Muscle layer of duodenum (tissue), 2 donors: ENCODE measurements at regions not wholly inside any gene's neighbourhood (a gene's known extent, or its start where the extent isn't known, plus 50 kb on each side); places are given as distances from the start of the nearest gene placed in this dataset.
A peak's percentile ranks its signal among the peaks of the same experiment; 100 is the strongest.

ENCODE experiments used
- H3K27ac ChIP-seq: one replicate; pipeline ENCODE4 v1.7.0; 2013; ENCODE audit warnings: mild to moderate bottlenecking, low read length
- H3K27me3 ChIP-seq: one replicate; pipeline ENCODE4 v1.7.0; 2013; ENCODE audit warnings: low read depth, mild to moderate bottlenecking, control low read depth, low read length
- H3K36me3 ChIP-seq, 2 donors: one replicate each; pipeline ENCODE4 v1.7.0; 2013; ENCODE audit warnings: low read length in 2 of 2, control low read depth in 1 of 2, mild to moderate bottlenecking in 1 of 2; ENCODE audit not compliant: insufficient read depth in 2 of 2, control insufficient read depth in 1 of 2
- H3K4me1 ChIP-seq, 2 donors: one replicate each; pipeline ENCODE4 v1.7.0; 2013; ENCODE audit warnings: low read length in 2 of 2, mild to moderate bottlenecking in 2 of 2, control low read depth in 1 of 2, moderate library complexity in 1 of 2; ENCODE audit not compliant: insufficient read depth in 2 of 2, control insufficient read depth in 1 of 2
- H3K4me3 ChIP-seq, 2 donors: one replicate each; pipeline ENCODE4 v1.7.0; 2013; ENCODE audit warnings: low read length in 2 of 2, low read depth in 1 of 2, mild to moderate bottlenecking in 1 of 2
- H3K9me3 ChIP-seq, 2 donors: one replicate each; pipeline ENCODE4 v1.7.0; 2013; ENCODE audit warnings: low read length in 2 of 2, control low read depth in 1 of 2, mild to moderate bottlenecking in 1 of 2; ENCODE audit not compliant: control insufficient read depth in 1 of 2
- donor health status: healthy.

DNA sequence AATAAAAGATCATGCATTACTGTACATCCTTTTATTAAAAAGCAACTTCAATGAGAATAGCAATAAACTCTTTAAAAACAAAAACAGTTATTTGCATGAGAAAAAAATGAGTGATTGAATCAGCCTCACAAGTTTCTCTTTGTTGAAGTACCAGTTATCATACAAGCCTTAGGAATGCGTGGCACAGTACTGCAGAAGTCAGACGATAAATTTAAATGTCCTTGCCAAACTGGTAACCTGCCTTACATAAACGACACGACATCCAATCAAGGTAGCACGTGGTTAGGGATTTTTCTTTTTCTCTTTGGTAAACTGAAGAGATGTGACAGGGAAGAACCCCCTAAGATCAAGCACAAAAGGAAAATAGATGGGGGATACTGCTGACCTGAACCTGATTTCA, 251.0 kb downstream of the KLF12 start:
- no peak overlapping the region for H3K27ac ChIP-seq
- H3K4me1 ChIP-seq: no peaks in the 10 kb centered on the region
- H3K4me3 ChIP-seq: no peak overlapping the region
- no peaks in the 10 kb centered on the region for H3K9me3 ChIP-seq
- H3K27me3 ChIP-seq: no peaks in the 10 kb centered on the region
- H3K36me3 ChIP-seq: no peaks in the 10 kb centered on the region

DNA sequence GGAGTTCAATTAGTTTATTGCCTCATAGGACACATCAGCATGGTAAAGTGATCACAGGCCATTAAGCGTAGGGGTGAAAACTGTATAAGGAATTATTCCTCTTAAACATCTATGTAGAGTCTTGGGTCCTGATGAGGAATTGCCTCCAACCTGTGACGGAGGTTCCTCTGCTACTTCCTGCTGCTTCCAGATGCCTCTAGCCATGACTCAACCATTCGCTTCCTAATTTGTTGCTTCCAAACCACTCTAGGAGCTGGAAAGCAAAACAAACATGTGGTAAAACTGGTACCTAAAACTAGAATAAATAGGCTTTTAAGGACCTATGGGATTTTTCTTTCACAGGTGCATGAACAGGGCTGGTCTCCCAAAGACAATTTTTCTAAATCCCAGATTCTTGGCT, 253.8 kb downstream of the KLF12 start:
- no peak overlapping the region for H3K4me3 ChIP-seq
- no peaks in the 10 kb centered on the region for H3K27me3 ChIP-seq
- H3K9me3 ChIP-seq: no peaks in the 10 kb centered on the region
- no peaks in the 10 kb centered on the region for H3K4me1 ChIP-seq
- no peak overlapping the region for H3K27ac ChIP-seq
- no peaks in the 10 kb centered on the region for H3K36me3 ChIP-seq

DNA sequence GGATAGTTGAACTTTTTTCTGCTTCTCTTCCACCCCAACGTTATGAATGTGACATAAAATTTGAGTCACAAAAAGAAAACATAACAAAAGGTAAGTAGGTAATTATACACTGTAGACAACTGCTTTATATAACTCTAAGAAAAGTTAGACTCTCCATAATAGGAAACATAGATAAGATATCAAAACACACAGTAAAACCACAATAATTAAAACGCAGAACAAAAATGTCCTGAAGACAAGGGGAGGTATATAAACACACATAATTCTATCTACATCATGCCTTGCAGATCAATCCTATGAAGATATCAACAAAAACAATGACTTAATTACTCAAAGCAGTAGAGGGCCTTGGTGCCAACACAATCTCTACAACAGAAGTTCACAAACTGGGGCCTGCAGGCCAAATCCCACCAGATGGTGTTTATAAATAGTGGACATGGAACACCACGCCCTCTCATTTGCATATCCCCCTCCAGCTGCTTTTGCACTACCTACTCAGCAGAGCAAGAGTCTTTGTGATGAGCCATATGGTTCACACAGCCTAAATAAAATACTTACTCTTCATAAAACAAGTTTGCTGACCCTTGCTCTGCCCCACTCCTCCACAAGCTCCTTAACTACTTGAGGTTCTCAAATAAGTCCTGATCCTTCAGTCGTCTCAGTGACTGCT, 254.7 kb downstream of the KLF12 start:
- Histone ChIP-seq H3K9me3 (no peaks in the 10 kb centered on the region), H3K36me3 (no peaks in the 10 kb centered on the region), H3K27me3 (no peaks in the 10 kb centered on the region), H3K4me3 (no peak overlapping the region), H3K27ac (no peak overlapping the region), H3K4me1 (no peaks in the 10 kb centered on the region)

DNA sequence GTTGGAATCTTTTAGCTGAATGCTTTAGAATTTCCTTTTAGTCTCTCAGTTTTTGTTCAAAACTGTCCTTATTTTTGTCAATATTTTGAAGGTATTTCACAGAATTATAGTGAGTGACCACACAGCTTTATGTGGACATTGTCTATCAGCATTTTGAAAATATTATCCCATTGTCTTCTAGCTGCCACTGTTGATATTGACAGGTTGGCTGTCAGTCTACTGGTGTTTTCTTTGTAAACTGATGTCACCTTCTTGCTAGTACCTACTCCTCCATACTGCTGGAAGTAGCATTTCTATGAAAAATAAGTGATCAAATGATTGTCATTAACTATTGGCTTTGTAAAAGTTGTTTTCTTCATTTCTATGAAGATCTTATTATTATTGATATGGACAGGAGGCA, 256.8 kb downstream of the KLF12 start:
- H3K36me3 ChIP-seq: no peaks in the 10 kb centered on the region
- no peak overlapping the region for H3K4me3 ChIP-seq
- H3K9me3 ChIP-seq: no peaks in the 10 kb centered on the region
- H3K27ac ChIP-seq: no peak overlapping the region
- H3K4me1 ChIP-seq: no peaks in the 10 kb centered on the region
- no peaks in the 10 kb centered on the region for H3K27me3 ChIP-seq

DNA sequence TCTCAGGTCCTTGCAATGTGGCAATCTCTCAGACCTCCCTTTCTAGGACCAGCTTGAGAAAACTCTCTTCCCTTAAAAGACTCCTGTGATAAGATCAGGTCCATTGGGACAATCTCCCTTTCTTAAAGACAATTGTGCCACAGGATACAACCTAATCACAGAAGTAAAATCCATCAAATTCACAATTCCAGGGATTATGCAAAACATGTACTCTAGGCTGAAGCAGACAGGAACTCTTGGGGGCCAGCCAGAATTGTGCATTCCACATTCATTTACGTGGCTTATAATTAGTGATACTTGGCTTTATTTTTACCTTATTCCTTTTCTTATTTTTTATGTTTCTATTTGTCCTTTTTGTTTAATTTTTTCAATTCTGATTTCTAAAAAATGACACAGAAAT, 257.9 kb downstream of the KLF12 start:
- Histone ChIP-seq H3K27me3 (no peaks in the 10 kb centered on the region), H3K9me3 (no peaks in the 10 kb centered on the region), H3K36me3 (no peaks in the 10 kb centered on the region), H3K27ac (no peak overlapping the region), H3K4me3 (no peak overlapping the region), H3K4me1 (no peaks in the 10 kb centered on the region)

DNA sequence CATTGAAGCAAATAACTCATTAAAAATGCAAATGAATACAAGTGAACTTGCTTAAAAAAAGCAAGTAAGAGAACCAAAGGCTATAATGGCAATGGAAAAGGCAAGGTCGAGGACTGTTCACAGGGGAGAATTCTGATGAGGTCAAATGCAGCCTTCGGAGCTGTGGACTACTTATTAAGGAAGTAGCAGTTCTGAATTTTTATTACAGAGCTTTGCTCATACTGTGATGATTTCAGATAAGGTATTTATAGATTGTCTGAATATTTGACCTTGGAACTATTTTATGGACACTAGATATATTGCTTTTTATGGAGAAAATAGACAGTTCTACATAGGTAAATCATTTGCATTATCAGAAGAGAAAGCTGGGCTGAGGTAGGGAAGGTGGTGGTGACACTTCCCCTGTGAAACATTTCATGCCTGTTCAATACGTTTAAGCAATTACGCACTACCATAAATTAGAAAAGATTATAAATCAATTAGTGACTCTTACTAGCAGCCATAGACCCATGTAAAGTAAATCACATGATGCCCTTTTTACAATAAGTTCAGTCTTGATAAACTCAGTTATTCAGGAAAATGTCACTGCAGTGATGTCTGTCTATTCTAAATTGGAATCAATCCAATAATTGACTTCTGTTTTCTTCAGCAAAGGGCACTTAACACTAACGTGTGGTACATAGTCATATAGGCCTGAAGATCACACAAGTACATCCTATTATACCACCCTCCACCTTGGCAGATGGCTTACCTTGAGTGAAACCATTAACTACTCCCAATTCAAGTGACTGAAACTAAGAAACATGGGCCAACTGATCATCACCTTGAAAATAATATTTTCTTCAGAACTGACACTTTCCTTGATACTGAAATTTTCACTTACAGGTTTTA, 260.0 kb downstream of the KLF12 start:
- Histone ChIP-seq H3K9me3 (no peaks in the 10 kb centered on the region), H3K4me1 (no peaks in the 10 kb centered on the region), H3K4me3 (no peak overlapping the region), H3K27ac (no peak overlapping the region), H3K27me3 (no peaks in the 10 kb centered on the region), H3K36me3 (no peaks in the 10 kb centered on the region)

DNA sequence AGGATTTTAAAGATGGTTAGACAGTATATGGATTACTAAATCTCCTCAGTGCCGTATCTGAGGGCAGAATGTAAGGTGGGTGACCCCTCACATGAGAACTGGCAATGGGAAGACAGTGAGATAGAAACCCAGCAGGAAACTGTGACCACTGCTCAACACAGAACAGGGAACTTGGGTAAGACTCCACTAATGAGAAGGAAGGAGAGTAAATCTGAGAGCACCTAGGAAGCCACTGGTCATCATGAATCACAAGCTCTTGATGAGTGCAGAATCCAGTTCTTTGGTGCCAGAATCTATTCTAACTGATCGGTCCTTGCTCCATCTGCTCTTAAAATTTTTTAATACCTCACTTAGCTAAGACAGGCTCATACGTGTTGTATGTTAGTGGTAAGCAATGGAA, 261.8 kb downstream of the KLF12 start:
- Histone ChIP-seq H3K36me3 (no peaks in the 10 kb centered on the region), H3K27me3 (no peaks in the 10 kb centered on the region), H3K27ac (no peak overlapping the region), H3K4me3 (no peak overlapping the region), H3K4me1 (no peaks in the 10 kb centered on the region), H3K9me3 (no peaks in the 10 kb centered on the region)

DNA sequence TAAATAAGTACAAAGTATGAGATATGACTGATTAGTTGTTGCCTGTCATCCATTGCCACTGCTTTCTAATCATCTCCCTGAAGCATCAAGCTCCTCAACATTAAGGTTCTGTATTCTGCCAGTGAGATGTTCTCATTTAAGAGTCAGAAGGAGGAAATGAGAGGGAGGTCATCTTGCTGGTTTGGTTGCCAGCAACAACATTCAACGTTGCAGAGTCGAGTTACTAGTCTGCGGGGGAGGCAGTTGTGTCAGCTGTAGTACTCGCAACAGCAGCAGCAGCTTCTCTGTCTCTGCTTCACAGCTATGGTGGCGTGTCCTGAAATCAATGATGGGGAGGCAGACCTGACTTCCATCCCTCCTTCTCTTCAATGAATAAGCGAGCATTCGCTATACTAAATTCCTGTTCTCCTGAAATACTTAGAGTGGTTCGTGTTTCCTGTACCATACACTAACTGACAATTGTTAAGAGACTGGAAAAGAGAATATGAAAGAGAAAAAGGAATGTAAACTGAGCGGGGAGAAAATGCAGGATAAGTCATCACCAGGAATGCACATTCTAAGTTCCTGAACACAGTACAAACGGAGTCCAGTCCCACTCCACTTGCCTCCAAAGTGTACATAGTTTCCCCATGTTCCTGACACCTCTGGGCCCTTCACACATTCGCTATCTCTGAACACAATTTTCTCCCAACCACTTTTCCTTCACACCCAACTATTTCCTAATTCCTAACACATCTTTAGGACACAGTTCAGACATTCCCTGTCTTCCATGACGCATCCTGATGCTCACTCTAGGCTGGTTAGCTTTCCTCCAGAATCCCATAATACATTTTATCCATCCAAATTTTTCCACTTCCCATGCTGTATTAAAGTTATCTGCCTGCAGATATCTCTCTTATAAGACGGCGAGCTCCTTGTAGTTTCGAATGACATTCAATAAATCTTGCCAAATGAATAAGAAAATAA, 263.0 kb downstream of the KLF12 start:
- Histone ChIP-seq H3K27me3 (no peaks in the 10 kb centered on the region), H3K4me1 (no peaks in the 10 kb centered on the region), H3K36me3 (no peaks in the 10 kb centered on the region), H3K27ac (peak overlapping the region; percentile 62), H3K9me3 (no peaks in the 10 kb centered on the region), H3K4me3 (no peak overlapping the region)

DNA sequence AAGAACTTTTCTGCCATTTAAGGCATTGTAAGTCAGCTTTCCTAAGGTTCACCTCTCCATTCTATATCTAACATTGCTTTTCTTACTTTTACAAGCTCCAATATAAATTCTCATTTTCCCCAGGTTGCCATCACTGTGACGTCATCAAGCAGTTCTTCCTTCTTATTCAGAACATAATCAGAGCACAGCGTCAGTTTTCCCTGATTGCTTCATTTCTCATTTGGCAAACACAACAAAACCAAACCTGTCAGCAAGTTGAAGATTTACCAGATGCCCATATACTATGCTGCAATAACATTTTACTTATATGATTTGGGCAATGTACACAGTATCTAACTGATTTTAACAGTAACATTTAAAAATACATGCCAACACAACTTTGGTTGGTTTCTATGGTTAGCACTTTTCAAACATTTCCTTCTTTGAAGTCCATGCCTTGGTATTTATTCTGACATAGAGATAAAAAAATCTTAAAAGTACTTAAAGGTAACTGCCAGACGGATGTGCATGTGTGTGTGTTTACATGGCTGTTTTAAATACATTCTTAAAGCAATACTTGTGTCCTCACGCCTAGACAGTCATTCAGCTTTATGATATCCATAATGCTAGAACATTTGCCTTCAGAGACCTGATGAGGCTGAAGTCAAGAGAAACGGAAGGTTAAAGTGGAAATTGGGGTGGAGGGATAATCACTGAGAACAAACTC, 264.0 kb downstream of the KLF12 start:
- H3K36me3 ChIP-seq: no peaks in the 10 kb centered on the region
- no peaks in the 10 kb centered on the region for H3K27me3 ChIP-seq
- H3K9me3 ChIP-seq: no peaks in the 10 kb centered on the region
- peak overlapping the region; percentile 62 for H3K27ac ChIP-seq
- H3K4me1 ChIP-seq: no peaks in the 10 kb centered on the region
- no peak overlapping the region for H3K4me3 ChIP-seq

DNA sequence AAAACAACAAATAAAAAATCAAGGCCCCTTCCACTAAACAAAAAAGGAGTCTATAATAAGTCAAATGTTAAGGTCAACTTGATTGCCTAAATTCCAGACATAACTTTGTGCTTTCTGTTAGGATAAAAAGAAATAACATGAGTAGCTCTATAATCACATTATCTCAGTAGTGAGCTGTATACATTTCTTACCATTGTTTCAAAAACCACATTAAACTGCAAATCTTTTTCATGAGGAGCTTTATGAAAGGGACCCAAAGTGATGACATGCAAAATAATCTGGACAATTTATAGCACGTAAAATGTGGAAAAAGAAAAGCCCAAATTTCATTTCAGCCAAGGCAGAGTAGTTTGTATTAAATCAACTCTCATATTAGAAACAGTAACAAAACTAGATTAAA, 269.2 kb downstream of the KLF12 start:
- H3K27me3 ChIP-seq: no peaks in the 10 kb centered on the region
- no peak overlapping the region for H3K4me3 ChIP-seq
- H3K36me3 ChIP-seq: no peaks in the 10 kb centered on the region
- H3K27ac ChIP-seq: no peak overlapping the region
- no peaks in the 10 kb centered on the region for H3K4me1 ChIP-seq
- no peaks in the 10 kb centered on the region for H3K9me3 ChIP-seq
